ENCODE measurements at regions not wholly inside any gene's neighbourhood (a gene's known extent, or its start where the extent isn't known, plus 50 kb on each side); places are given as distances from the start of the nearest gene placed in this dataset.

DNA sequence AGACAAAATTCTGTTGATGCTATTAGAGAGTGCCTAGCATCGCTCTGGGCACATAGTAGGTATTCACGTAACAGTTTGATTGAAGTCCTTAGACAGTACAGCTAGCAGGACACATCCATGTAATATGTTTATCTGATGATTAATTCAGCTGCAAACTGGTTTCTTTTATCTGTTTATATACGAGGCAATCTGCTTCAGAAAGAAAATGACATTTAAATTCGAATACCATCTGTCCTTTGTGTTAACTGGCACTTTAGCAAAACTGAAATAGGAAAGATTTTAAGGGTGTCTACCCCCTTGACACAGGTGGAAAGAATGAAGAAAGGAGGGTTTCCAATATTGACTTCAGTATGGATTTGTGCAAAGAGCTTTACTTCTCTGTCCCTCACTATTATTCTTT, 192.5 kb downstream of the MFSD1 start:
- no peak for TF ChIP-seq CTCF (IDR thresholded peaks at IDR 0.05 in 8 of 11, conservative IDR thresholded peaks at IDR 0.05 in 3 of 11)
- TF ChIP-seq POLR2A (IDR thresholded peaks at IDR 0.05), result no peak
- no peak for TF ChIP-seq POLR2AphosphoS5 (IDR thresholded peaks at IDR 0.05)

Measured in spleen (tissue), 7 donors.